IMR-90 (cell line): ENCODE measurements at regions not wholly inside any gene's neighbourhood (a gene's known extent, or its start where the extent isn't known, plus 50 kb on each side); places are given as distances from the start of the nearest gene placed in this dataset.

ENCODE experiments used
- ATAC-seq: fragments of 200-7000 bp; cut with Tn5 transposase; 2 replicates; pipeline ENCODE4 v1.9.1; 2020; ENCODE audit warnings: low read depth, mild to moderate bottlenecking, moderate library complexity
- BruUV-seq: library from RNA; stranded (reverse); fragments of 400-500 nt; replicated peaks from 2 replicates; lab custom pipeline; 2021; lab: Mats Ljungman, UMichigan
- CTCF ChIA-PET: fragments of 300-600 bp; formaldehyde crosslinking; extraction: SDS; loops from one replicate; lab custom pipeline; 2021; ENCODE audit warnings: antibody characterized with exemption; lab: Yijun Ruan, JAX
- POLR2A ChIA-PET: fragments of 300-600 bp; sonication (Branson Sonifier 250); formaldehyde crosslinking; loops from one replicate; lab custom pipeline; 2022; ENCODE audit warnings: antibody characterized with exemption; ENCODE audit not compliant: unreplicated experiment; lab: Charles Lee
- DNase-seq: peaks from one replicate; pipeline ENCODE4 v3.0.0; 2013
- H2AFZ ChIP-seq: replicated peaks from 2 replicates; pipeline ENCODE3; 2013; ENCODE audit warnings: low read length, mild to moderate bottlenecking; ENCODE audit not compliant: poor library complexity
- H2AK5ac ChIP-seq: 2 replicates; pipeline ENCODE4 v1.6.1; 2013; ENCODE audit warnings: low read depth, low read length, inconsistent platforms
- H2AK9ac ChIP-seq: replicated peaks from 2 replicates; pipeline ENCODE3; 2013; ENCODE audit warnings: mild to moderate bottlenecking, low read depth, low read length, moderate library complexity; ENCODE audit not compliant: poor library complexity
- H2BK120ac ChIP-seq: 2 replicates; pipeline ENCODE4 v1.6.1; 2013; ENCODE audit warnings: low read depth, low read length, inconsistent platforms
- H2BK15ac ChIP-seq: 3 replicates; pipeline ENCODE4 v1.6.1; 2013; ENCODE audit warnings: low read depth, low read length, inconsistent platforms
- H2BK20ac ChIP-seq: 2 replicates; pipeline ENCODE4 v1.6.1; 2013; ENCODE audit warnings: low read depth, mild to moderate bottlenecking, inconsistent platforms, low read length, moderate library complexity
- H2BK5ac ChIP-seq: 2 replicates; pipeline ENCODE4 v1.6.1; 2013; ENCODE audit warnings: mild to moderate bottlenecking, low read depth, low read length, inconsistent platforms; ENCODE audit not compliant: poor library complexity, severe bottlenecking
- H3K14ac ChIP-seq: replicated peaks from 2 replicates; pipeline ENCODE4 v1.6.1; 2013; ENCODE audit warnings: low read depth, low read length, inconsistent platforms
- H3K18ac ChIP-seq: 2 replicates; pipeline ENCODE4 v1.6.1; 2013; ENCODE audit warnings: low read depth, low read length, control low read depth
- H3K23ac ChIP-seq: 2 replicates; pipeline ENCODE4 v1.6.1; 2013; ENCODE audit warnings: low read depth, low read length, inconsistent platforms
- H3K27ac ChIP-seq: 2 replicates; pipeline ENCODE4 v1.5.1; 2013; ENCODE audit warnings: mild to moderate bottlenecking, control low read depth, low read length; ENCODE audit not compliant: insufficient read depth
- H3K27me3 ChIP-seq: 2 replicates; pipeline ENCODE4 v1.6.1; 2013; ENCODE audit warnings: low read length; ENCODE audit not compliant: control insufficient read depth, insufficient read depth
- H3K36me3 ChIP-seq: 2 replicates; pipeline ENCODE4 v1.6.1; 2013; ENCODE audit warnings: low read length, mixed read lengths; ENCODE audit not compliant: control insufficient read depth, insufficient read depth
- H3K4ac ChIP-seq: 2 replicates; pipeline ENCODE4 v1.6.1; 2013; ENCODE audit warnings: low read depth, low read length, inconsistent platforms
- H3K4me1 ChIP-seq: 2 replicates; pipeline ENCODE4 v1.6.1; 2013; ENCODE audit warnings: low read length, mixed read lengths; ENCODE audit not compliant: control insufficient read depth, insufficient read depth
- H3K4me2 ChIP-seq: 2 replicates; pipeline ENCODE4 v1.6.1; 2013; ENCODE audit warnings: low read depth, mild to moderate bottlenecking, control low read depth, low read length, moderate library complexity
- H3K4me3 ChIP-seq: 2 replicates; pipeline ENCODE4 v1.5.1; 2013; ENCODE audit warnings: low read depth, mild to moderate bottlenecking, control low read depth, low read length, moderate library complexity; ENCODE audit not compliant: insufficient read depth
- H3K56ac ChIP-seq: 2 replicates; pipeline ENCODE4 v1.6.1; 2013; ENCODE audit warnings: low read length, inconsistent platforms; ENCODE audit not compliant: insufficient read depth; ENCODE audit errors: extremely low read depth
- H3K79me1 ChIP-seq, 2 experiments: 2 replicates each; pipeline ENCODE4 v1.6.1; 2013; ENCODE audit warnings: low read length in 2 of 2, inconsistent platforms in 1 of 2, low read depth in 1 of 2
- H3K9ac ChIP-seq: 2 replicates; pipeline ENCODE4 v1.6.1; 2013; ENCODE audit warnings: low read depth, low read length, control low read depth
- H3K9me1 ChIP-seq: 2 replicates; pipeline ENCODE4 v1.6.1; 2013; ENCODE audit warnings: low read length, inconsistent platforms; ENCODE audit not compliant: insufficient read depth
- H3K9me3 ChIP-seq: 2 replicates; pipeline ENCODE4 v1.6.1; 2013; ENCODE audit warnings: low read length; ENCODE audit not compliant: control insufficient read depth, insufficient read depth
- H4K20me1 ChIP-seq: 2 replicates; pipeline ENCODE4 v1.6.1; 2013; ENCODE audit warnings: low read length, inconsistent platforms; ENCODE audit not compliant: insufficient read depth
- H4K5ac ChIP-seq: 2 replicates; pipeline ENCODE4 v1.6.1; 2013; ENCODE audit warnings: mild to moderate bottlenecking, low read depth, low read length, control low read depth
- H4K8ac ChIP-seq, 2 experiments: 2 replicates each; pipeline ENCODE4 v1.6.1; 2013; ENCODE audit warnings: low read depth in 2 of 2, low read length in 2 of 2, control low read depth in 1 of 2, inconsistent platforms in 1 of 2
- H4K91ac ChIP-seq: 2 replicates; pipeline ENCODE4 v1.6.1; 2013; ENCODE audit warnings: low read depth, low read length, inconsistent platforms; ENCODE audit not compliant: insufficient read depth
- CEBPB ChIP-seq: IDR thresholded peaks from 2 replicates; pipeline ENCODE4 v1.6.1; 2012; ENCODE audit warnings: low read depth, low read length, improper control_type of control experiment
- CHD1 ChIP-seq: IDR thresholded peaks from 2 replicates; pipeline ENCODE4 v1.6.1; 2012; ENCODE audit warnings: low read depth, low read length, improper control_type of control experiment
- MAZ ChIP-seq: IDR thresholded peaks from 2 replicates; pipeline ENCODE4 v1.6.1; 2012; ENCODE audit warnings: low read depth, mild to moderate bottlenecking, low read length, improper control_type of control experiment, moderate library complexity, borderline replicate concordance
- NFE2L2 ChIP-seq: fragments of 150-350 bp; IDR thresholded peaks from 2 replicates; pipeline ENCODE4 v1.6.1; 2016; ENCODE audit warnings: low read depth, mild to moderate bottlenecking, low read length
- RAD21 ChIP-seq: IDR thresholded peaks from 2 replicates; pipeline ENCODE4 v1.6.1; 2012; ENCODE audit warnings: low read length, improper control_type of control experiment
- RCOR1 ChIP-seq: IDR thresholded peaks from 2 replicates; pipeline ENCODE4 v1.6.1; 2012; ENCODE audit warnings: mild to moderate bottlenecking, low read length, improper control_type of control experiment; ENCODE audit not compliant: insufficient replicate concordance
- WGBS, 2 experiments: methylation state at CpG; one replicate each; pipeline versions ENCODE4 v1.1.5 to v1.1.7; 2013; ENCODE audit warnings: missing lambda C conversion rate in 2 of 2; ENCODE audit not compliant: insufficient read length in 1 of 2; ENCODE audit errors: extremely low coverage in 2 of 2; 5-methylcytosine and 5-hydroxymethylcytosine counted together
- dilution Hi-C: fragments of 300-500 bp; cut with HindIII; formaldehyde crosslinking; loops from one replicate; pipeline ENCODE4 v1.14.3; 2018; ENCODE audit warnings: low sequenced_read_pairs; ENCODE audit not compliant: unreplicated experiment
- in situ Hi-C: fragments of 300-500 bp; cut with MboI; formaldehyde crosslinking; loops from 3 replicates; pipeline ENCODE4 v1.14.3; 2019; ENCODE audit warnings: low sequenced_read_pairs, inconsistent platforms, mixed read lengths
- intact Hi-C: fragments of 100-400 bp; cut with micrococcal nuclease; formaldehyde crosslinking; loops from 2 replicates; pipeline ENCODE4 v1.10.0; 2022

DNA sequence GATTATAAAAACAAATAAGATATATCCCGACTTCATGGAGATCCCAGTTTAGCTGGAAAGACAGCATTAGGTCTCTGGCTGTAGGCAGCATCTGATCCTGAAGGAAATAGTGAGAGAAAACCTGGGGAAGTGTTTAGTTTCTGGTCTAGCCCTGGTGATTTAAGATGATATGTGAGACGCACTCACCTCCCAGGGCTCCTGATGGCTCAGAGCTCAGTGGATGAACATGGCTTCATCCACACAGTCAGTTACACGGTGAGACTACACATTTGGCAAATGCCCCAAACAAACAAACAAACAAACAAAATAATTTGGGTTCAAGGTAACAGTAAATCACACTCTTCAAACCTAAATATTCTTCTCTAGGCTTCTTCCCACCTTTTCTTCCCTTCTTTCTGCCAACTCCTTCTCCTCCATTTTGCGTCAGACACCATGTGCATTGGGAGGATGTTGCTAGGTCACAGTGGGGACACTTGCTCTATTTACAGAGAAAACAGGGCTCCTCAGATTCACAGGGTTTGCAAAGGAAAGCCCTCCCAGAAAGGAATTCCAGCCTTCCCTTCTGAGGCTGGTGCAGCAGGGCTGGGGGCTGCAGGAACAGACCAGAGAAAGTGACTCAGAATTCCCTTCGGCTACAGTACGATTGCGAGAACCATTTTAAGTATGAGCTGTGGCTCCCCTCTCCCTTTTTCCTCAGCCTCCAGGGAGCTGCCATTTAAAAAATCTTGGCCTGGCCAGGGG lies 59.6 kb upstream of the SALL4 start:
- H2BK20ac ChIP-seq = no peak overlapping the region
- no peak for TF ChIP-seq CEBPB
- TF ChIP-seq RCOR1 = no peak
- TF ChIP-seq CHD1 = no peak
- TF ChIP-seq MAZ = no peak
- TF ChIP-seq NFE2L2 = no peak
- TF ChIP-seq RAD21 = no peak
- BruUV-seq = no TSS peak
- H3K27ac ChIP-seq = no peak overlapping the region
- H4K20me1 ChIP-seq = no peaks in the 10 kb centered on the region
- no peaks in the 10 kb centered on the region for H3K36me3 ChIP-seq
- no peak overlapping the region for H3K23ac ChIP-seq
- no peak for DNase-seq
- H3K9ac ChIP-seq = no peak overlapping the region
- H3K4me2 ChIP-seq = no peak overlapping the region
- no peak overlapping the region for H4K8ac ChIP-seq
- H3K18ac ChIP-seq = no peak overlapping the region
- H3K4ac ChIP-seq = no peak overlapping the region
- no peak for ATAC-seq
- no peaks in the 10 kb centered on the region for H3K9me1 ChIP-seq
- H2BK15ac ChIP-seq = no peak overlapping the region
- H4K91ac ChIP-seq = no peak overlapping the region
- H3K4me1 ChIP-seq = no peaks in the 10 kb centered on the region
- H2AK5ac ChIP-seq = no peak overlapping the region
- intact Hi-C loops (no loop called here), in situ Hi-C loops (no loop called here), dilution Hi-C loops (no loop called here)
- H3K4me3 ChIP-seq = no peak overlapping the region
- no peaks in the 10 kb centered on the region for H3K79me1 ChIP-seq
- peaks cover 21% of the 10 kb centered on the region for H3K27me3 ChIP-seq
- H2AFZ ChIP-seq = no peak overlapping the region
- no peak overlapping the region for H2AK9ac ChIP-seq
- ChIA-PET CTCF (no interaction called here), POLR2A (no interaction called here)
- H2BK5ac ChIP-seq = no peak overlapping the region
- H3K56ac ChIP-seq = no peak overlapping the region
- no peak overlapping the region for H2BK120ac ChIP-seq
- H4K5ac ChIP-seq = no peak overlapping the region
- H3K9me3 ChIP-seq = no peaks in the 10 kb centered on the region
- H3K14ac ChIP-seq = no peak overlapping the region
- WGBS, 2 experiments = no CpG with 5 or more reads among the region's 7 CpGs
